Type B pancreatic cell (in vitro differentiated cells): ENCODE measurements at regions not wholly inside any gene's neighbourhood (a gene's known extent, or its start where the extent isn't known, plus 50 kb on each side); places are given as distances from the start of the nearest gene placed in this dataset.

Experiments
- DNase-seq: peaks from one replicate; pipeline ENCODE4 v3.0.0; 2021; ENCODE audit warnings: mixed read lengths; ENCODE audit not compliant: unreplicated experiment; ENCODE audit errors: extremely low spot score
- H3K27ac Mint-ChIP-seq: 2 replicates; pipeline ENCODE4 v1.8.0; 2021; ENCODE audit warnings: mild to moderate bottlenecking, mixed read lengths
- H3K27me3 Mint-ChIP-seq: 2 replicates; pipeline ENCODE4 v1.8.0; 2021; ENCODE audit warnings: mixed read lengths
- H3K36me3 Mint-ChIP-seq: 2 replicates; pipeline ENCODE4 v1.8.0; 2021; ENCODE audit warnings: mixed read lengths
- H3K4me1 Mint-ChIP-seq: one replicate; pipeline ENCODE4 v1.8.0; 2021; ENCODE audit warnings: mixed read lengths; ENCODE audit not compliant: unreplicated experiment
- H3K4me3 Mint-ChIP-seq: 2 replicates; pipeline ENCODE4 v1.8.0; 2021; ENCODE audit warnings: mild to moderate bottlenecking, mixed read lengths
- H3K9me3 Mint-ChIP-seq: 2 replicates; pipeline ENCODE4 v1.8.0; 2021; ENCODE audit warnings: mixed read lengths
- TF ChIP-seq, protein P1 (sequence below): fragments of 200-600 bp; sonication (generic); conservative IDR thresholded peaks from 2 replicates; pipeline ENCODE4 v1.5.0; 2021; ENCODE audit warnings: antibody characterized with exemption, mild to moderate bottlenecking

DNA sequence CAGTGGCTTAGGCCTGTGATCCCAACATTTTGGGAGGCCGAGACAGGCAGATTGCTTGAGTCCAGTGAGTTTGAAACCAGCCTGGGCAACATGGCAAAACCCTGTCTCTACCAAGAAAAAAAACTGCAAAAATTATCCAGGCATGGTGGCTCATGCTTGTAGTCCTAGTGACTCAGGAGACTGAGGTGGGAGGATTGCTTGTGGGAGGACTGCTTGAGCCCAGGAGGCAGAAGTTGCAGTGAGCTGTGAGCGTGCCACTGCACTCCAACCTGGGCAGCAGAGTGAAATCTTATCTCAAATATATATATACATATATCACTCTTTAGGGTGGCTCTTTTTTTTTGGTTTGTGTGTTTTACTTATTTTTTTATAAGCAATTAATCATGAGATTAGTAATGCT, 83.7 kb upstream of the WDR72 start:
- DNase-seq, result no peak
- Mint-ChIP-seq H3K27ac (no peak overlapping the region), H3K36me3 (no peaks in the 10 kb centered on the region), H3K4me1 (no peaks in the 10 kb centered on the region), H3K9me3 (no peaks in the 10 kb centered on the region), H3K4me3 (no peak overlapping the region), H3K27me3 (peaks cover 3% of the 10 kb centered on the region)
- TF ChIP-seq, protein P1, sequence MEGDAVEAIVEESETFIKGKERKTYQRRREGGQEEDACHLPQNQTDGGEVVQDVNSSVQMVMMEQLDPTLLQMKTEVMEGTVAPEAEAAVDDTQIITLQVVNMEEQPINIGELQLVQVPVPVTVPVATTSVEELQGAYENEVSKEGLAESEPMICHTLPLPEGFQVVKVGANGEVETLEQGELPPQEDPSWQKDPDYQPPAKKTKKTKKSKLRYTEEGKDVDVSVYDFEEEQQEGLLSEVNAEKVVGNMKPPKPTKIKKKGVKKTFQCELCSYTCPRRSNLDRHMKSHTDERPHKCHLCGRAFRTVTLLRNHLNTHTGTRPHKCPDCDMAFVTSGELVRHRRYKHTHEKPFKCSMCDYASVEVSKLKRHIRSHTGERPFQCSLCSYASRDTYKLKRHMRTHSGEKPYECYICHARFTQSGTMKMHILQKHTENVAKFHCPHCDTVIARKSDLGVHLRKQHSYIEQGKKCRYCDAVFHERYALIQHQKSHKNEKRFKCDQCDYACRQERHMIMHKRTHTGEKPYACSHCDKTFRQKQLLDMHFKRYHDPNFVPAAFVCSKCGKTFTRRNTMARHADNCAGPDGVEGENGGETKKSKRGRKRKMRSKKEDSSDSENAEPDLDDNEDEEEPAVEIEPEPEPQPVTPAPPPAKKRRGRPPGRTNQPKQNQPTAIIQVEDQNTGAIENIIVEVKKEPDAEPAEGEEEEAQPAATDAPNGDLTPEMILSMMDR, result no peak

GRCh38 chr15:53841651-53842050, 82.2 kb upstream of the WDR72 start:
- Mint-ChIP-seq H3K4me3 (no peak overlapping the region), H3K36me3 (no peaks in the 10 kb centered on the region), H3K27ac (no peak overlapping the region)

GRCh38 chr15:53840681-53841080, 81.2 kb upstream of the WDR72 start:
- no peaks in the 10 kb centered on the region for H3K4me1 Mint-ChIP-seq

More at GRCh38 chr15:53841651-53842050, 82.2 kb upstream of the WDR72 start:
- TF ChIP-seq, protein P1, result no peak
- Mint-ChIP-seq H3K9me3 (no peaks in the 10 kb centered on the region), H3K4me1 (no peaks in the 10 kb centered on the region), H3K27me3 (peaks cover 3% of the 10 kb centered on the region)
- no peak for DNase-seq

GRCh38 chr15:53837263-53837662, 77.8 kb upstream of the WDR72 start:
- Mint-ChIP-seq H3K4me3 (no peak overlapping the region), H3K27ac (no peak overlapping the region), H3K4me1 (peaks cover 10% of the 10 kb centered on the region), H3K9me3 (no peaks in the 10 kb centered on the region), H3K36me3 (no peaks in the 10 kb centered on the region), H3K27me3 (no peaks in the 10 kb centered on the region)
- no peak for DNase-seq
- TF ChIP-seq, protein P1, result no peak

More at GRCh38 chr15:53840681-53841080, 81.2 kb upstream of the WDR72 start:
- no peak for DNase-seq
- Mint-ChIP-seq H3K27ac (no peak overlapping the region), H3K36me3 (no peaks in the 10 kb centered on the region), H3K4me3 (no peak overlapping the region), H3K9me3 (no peaks in the 10 kb centered on the region), H3K27me3 (peaks cover 3% of the 10 kb centered on the region)
- TF ChIP-seq, protein P1, result no peak

- Mint-ChIP-seq H3K4me3 (no peak overlapping the region), H3K4me1 (peaks cover 14% of the 10 kb centered on the region), H3K9me3 (no peaks in the 10 kb centered on the region), H3K27me3 (no peaks in the 10 kb centered on the region), H3K27ac (no peak overlapping the region), H3K36me3 (no peaks in the 10 kb centered on the region)
- DNase-seq, result no peak
- TF ChIP-seq, protein P1, result no peak
Measured at GRCh38 chr15:53836618-53837017, 77.2 kb upstream of the WDR72 start.

DNA sequence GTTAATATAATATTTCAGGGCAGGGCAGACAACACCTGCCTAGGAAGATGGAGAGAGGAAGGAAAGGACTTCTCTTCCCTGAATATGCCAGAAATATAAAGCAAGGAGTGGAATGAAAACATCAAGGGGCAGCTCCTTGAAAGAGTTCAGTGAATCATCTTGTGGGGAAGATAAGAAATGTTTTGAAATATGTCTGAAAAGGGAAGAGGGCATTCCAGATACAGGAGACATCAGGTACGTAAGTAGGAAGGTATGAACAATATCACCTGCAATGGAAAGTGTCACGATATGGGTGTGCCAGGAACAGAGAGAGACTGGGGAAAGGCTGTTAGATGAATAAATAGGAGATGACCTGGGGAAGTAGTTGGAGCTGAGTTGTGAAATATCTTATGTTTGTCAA, 75.8 kb upstream of the WDR72 start:
- TF ChIP-seq, protein P1, result no peak
- H3K27ac Mint-ChIP-seq, result no peak overlapping the region
- H3K9me3 Mint-ChIP-seq, result no peaks in the 10 kb centered on the region
- no peaks in the 10 kb centered on the region for H3K27me3 Mint-ChIP-seq
- DNase-seq, result no peak
- H3K36me3 Mint-ChIP-seq, result no peaks in the 10 kb centered on the region
- H3K4me1 Mint-ChIP-seq, result peaks cover 21% of the 10 kb centered on the region
- no peak overlapping the region for H3K4me3 Mint-ChIP-seq
